GM18868 (cell line): ENCODE measurements at regions not wholly inside any gene's neighbourhood (a gene's known extent, or its start where the extent isn't known, plus 50 kb on each side); places are given as distances from the start of the nearest gene placed in this dataset.
A peak's percentile ranks its signal among the peaks of the same experiment; 100 is the strongest.

Experiments used
- ATAC-seq: cut with Tn5 transposase; IDR thresholded peaks from one replicate; pipeline ENCODE4 v1.9.1; 2021; ENCODE audit warnings: mild to moderate bottlenecking, moderate library complexity; ENCODE audit not compliant: unreplicated experiment

GRCh38 chr3:5796541-5796940 is 609.0 kb downstream of the EDEM1 start:
- no peak for ATAC-seq

GRCh38 chr3:5798809-5799208 is 611.3 kb downstream of the EDEM1 start:
- ATAC-seq, result no peak

GRCh38 chr3:5799398-5799797 is 611.9 kb downstream of the EDEM1 start:
- ATAC-seq, result no peak

DNA sequence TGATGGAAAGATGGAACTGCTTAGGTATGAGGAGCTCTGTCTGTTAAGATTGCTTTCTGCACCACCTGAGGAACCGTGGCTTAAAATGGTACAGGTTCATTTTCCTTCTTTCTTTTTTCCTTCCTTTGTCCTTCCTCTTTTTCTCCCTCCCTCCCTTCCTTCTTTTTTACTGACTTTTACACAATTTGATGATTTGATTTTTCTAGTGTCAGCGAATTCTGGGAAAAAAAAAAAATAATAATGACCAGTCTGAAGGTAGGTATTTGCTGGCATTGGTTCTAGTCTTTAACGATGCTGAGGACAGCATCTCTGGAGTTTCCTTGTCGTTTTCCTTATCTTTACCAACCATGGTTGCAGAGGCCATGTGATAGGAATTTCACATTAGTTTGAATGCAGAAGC is 613.5 kb downstream of the EDEM1 start:
- ATAC-seq, result no peak

GRCh38 chr3:5806192-5806591 is 618.7 kb downstream of the EDEM1 start:
- ATAC-seq, result peak; percentile 62

- no peak for ATAC-seq
Observed at GRCh38 chr3:5809586-5810246, 622.2 kb downstream of the EDEM1 start.

- ATAC-seq, result no peak
Observed at GRCh38 chr3:5811016-5811415, 623.5 kb downstream of the EDEM1 start.

DNA sequence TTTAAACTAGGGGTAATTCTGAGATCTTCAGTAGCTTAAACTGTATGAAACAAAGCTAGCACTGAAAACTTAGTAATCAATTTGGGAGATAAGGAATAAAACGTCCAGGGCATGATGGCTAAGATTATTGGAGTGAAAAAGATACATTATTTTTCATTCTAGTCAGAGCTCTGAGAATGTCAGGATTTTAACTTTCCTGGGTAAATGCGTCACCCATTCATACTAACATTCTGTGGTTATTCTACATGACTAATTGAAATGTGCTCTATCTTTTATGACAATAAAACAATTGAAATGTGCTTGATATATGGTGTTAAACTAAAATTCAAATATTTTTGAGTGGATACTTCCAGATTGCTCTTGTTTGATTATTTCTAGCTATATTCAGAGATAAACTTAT is 626.0 kb downstream of the EDEM1 start:
- ATAC-seq, result no peak

- no peak for ATAC-seq
Observed at GRCh38 chr3:5822843-5823242, 635.3 kb downstream of the EDEM1 start.

- no peak for ATAC-seq
Observed at GRCh38 chr3:5826467-5826866, 639.0 kb downstream of the EDEM1 start.

DNA sequence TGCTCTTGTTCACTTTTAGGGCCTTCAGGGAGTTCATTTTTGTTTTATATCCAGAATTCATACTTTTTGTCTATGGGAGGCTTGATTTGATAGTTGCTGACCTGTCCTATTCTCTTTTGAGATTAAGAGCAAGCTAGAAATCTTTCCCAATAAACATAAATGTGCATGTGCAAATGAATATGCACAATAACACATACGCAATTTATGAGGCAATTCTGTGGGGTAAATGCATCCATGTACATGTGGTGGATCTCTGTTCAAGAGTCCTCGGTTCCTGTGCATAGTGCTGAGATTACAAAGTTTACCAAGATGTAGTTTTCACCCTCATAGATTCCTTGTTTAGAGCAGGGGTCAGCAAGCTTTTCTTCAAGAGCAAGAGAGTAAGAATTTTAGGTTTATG is 640.7 kb downstream of the EDEM1 start:
- no peak for ATAC-seq

DNA sequence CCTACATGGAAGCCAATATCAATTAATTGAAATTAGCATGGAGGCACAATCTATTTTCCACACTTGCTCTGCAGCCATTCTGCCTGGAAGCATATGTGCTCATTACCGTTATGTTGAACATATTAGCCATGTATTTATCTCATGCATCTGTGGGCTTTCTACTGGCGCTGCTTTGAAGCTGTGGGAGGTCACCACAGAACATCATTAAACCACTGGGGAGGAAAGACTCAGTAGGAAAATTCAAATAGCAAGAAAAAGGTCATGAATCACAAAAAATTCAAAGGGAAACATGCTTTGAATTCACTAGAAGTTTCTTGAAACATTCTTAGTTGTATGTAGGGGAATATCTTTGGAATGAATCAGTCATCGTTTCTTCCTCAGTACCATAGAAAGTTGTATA is 652.5 kb downstream of the EDEM1 start:
- no peak for ATAC-seq

DNA sequence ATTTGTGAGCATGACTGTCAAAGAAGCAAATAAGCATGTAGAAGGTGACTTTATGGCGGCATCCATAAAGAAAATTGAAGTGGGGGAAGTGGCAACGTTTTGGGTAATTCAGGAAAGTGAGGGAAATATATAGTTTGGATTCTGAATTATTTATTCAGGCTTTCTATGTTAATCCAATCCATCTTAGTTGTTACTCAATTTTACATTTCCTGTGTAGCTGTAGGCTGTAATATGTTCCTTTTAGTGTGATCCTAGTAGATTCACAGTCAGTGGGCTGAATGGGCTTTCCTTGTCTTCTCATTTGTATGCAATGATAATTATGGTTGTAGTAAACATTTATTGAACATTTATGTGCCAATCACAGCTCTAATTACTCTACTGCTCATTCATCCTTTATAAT is 654.1 kb downstream of the EDEM1 start:
- ATAC-seq, result no peak

- ATAC-seq, result no peak
Observed at GRCh38 chr3:5846261-5846660, 658.8 kb downstream of the EDEM1 start.

DNA sequence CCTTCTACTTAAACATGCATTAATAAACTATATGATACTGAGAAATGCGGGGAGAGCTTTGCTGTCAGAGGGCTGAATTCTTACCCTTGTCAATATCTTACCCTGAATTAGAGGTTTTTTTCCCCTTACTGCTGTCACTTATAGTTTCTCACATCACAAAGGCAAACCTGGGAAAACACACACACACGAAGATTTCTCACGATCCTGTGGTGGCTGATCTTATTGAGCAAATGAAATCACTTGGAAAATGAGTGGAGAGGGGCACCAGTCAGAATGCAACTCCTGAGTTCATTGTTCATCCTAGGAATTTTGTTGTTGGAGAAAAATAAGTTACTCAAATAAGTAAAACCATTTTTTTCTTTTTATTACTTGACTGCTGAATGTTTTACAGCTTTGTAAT is 673.6 kb downstream of the EDEM1 start:
- ATAC-seq, result no peak

GRCh38 chr3:5874931-5875341 is 687.4 kb downstream of the EDEM1 start:
- ATAC-seq, result no peak

DNA sequence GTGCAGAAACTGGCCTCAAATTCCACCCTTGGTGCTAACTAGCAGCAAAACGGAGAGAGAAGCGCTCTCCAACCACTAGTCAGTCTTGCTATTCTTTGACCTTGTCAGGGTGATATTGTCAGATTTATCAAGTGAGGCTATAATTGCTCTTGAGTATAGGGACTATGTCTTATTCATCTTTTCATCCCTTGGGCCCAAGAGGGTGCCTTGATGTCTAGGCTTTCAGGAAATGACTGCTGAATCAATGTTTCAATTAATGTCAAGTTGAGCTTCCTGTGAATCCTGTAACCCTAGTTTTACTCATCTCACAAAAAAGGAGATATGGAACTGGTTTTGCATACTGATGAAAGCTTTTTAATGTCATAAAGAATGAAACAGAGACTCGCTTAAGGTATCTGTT is 701.3 kb downstream of the EDEM1 start:
- ATAC-seq, result no peak

DNA sequence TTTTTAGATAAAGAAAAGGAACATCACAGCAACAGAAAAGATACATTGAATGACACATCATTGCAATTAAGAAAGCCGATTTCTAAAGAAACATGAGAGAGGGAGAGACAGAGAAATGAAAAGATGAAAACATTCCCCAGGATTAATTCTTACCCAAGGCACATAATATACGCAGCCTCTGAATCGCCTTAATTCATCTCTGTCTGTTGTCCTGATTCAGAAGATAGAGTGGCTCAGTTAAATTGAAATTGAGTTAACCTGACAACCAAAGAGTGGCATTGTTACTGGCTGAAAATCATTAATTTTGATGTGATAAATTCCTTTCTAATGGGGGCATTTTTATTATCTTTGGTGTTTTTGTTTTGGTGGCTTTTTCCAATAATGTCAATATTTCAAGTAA is 701.9 kb downstream of the EDEM1 start:
- ATAC-seq, result no peak

DNA sequence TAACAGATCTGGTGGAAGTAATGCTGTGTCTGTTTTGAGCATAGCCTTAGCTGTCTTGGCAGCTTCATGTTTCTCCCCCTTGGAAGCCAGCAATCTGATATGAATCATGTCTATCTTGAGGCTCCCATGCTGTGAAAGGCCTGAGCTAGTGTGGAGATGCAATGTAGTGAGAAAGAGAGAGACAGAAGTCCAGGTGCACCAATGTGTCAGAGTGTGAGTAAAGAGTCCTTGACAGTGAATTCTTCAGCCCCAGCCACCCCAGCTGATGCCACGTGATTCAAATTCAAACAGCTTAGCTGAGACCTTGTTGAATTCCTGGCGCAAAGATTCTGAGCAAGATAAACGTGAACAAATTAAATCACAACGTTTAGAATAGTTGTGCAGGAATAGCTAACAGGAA is 704.2 kb downstream of the EDEM1 start:
- ATAC-seq, result no peak

GRCh38 chr3:5898106-5898505 is 710.6 kb downstream of the EDEM1 start:
- ATAC-seq, result no peak

DNA sequence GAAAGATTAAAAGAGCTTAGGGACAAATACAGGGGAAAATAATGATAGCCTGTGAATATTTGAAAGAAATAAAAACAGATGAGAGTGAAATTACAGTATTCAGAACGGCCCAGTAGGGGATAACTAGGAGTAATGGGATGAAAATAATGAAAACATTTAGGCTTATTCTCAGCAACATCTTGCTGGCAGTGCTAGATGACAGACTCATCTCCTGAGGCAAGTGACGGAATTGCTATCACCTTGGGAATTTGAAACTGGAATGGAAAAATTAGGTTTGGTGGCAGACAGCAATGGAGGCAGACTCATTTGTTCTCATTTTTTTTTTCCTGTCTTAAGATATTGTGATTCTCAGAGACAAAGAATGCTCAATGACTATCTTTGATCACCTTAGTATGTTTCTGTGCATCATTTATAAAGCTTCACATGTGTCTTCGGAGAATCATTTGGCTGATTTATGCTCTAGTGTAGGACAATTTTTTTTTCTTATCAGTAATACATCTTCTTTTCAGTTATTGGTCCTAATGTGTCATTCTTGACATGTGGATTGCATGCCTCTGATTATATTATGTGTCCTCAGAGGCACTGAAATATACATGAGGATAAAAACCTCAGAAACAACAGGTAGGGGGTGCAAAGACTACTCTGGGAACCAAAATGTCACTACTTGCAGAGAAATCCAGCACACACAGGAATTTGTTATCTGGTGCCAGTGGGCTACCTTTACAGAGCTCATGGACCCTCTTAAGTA is 711.7 kb downstream of the EDEM1 start:
- ATAC-seq, result no peak

GRCh38 chr3:5917932-5918331 is 730.4 kb downstream of the EDEM1 start:
- no peak for ATAC-seq

- no peak for ATAC-seq
Observed at GRCh38 chr3:5918626-5919025, 731.1 kb downstream of the EDEM1 start.
